MG63 (cell line): ENCODE measurements at regions not wholly inside any gene's neighbourhood (a gene's known extent, or its start where the extent isn't known, plus 50 kb on each side); places are given as distances from the start of the nearest gene placed in this dataset.

Experiments
- DNase-seq: peaks from one replicate; pipeline ENCODE4 v3.0.0-alpha.2; 2020
- H3K27me3 ChIP-seq: fragments of 250-450 bp; sonication (Bioruptor Pico); 2 replicates; pipeline ENCODE4 v1.5.1; 2020; ENCODE audit warnings: mild to moderate bottlenecking, moderate library complexity
- H3K36me3 ChIP-seq: fragments of 250-450 bp; sonication (Bioruptor Pico); 2 replicates; pipeline ENCODE4 v1.5.1; 2020; ENCODE audit warnings: mild to moderate bottlenecking, moderate library complexity
- H3K4me3 ChIP-seq: fragments of 250-450 bp; sonication (Bioruptor Pico); 2 replicates; pipeline ENCODE4 v1.5.1; 2020; ENCODE audit warnings: mild to moderate bottlenecking, moderate library complexity
- H3K9me3 ChIP-seq: fragments of 250-450 bp; sonication (Bioruptor Pico); 2 replicates; pipeline ENCODE4 v1.5.1; 2020; ENCODE audit warnings: mild to moderate bottlenecking, moderate library complexity

GRCh38 chr5:164593982-164594381 is 1088.6 kb downstream of the MAT2B start:
- Histone ChIP-seq H3K27me3 (no peaks in the 10 kb centered on the region), H3K9me3 (no peaks in the 10 kb centered on the region), H3K4me3 (no peak overlapping the region), H3K36me3 (no peaks in the 10 kb centered on the region)
- DNase-seq = no peak

GRCh38 chr5:164597293-164597900 is 1092.0 kb downstream of the MAT2B start:
- no peaks in the 10 kb centered on the region for H3K9me3 ChIP-seq
- no peak overlapping the region for H3K4me3 ChIP-seq
- DNase-seq = no peak
- no peaks in the 10 kb centered on the region for H3K27me3 ChIP-seq
- peaks cover 10% of the 10 kb centered on the region for H3K36me3 ChIP-seq

- Histone ChIP-seq H3K4me3 (no peak overlapping the region), H3K36me3 (peaks cover 10% of the 10 kb centered on the region), H3K27me3 (no peaks in the 10 kb centered on the region), H3K9me3 (no peaks in the 10 kb centered on the region)
- peak; percentile 44 for DNase-seq
These were observed 1094.9 kb downstream of the MAT2B start for GRCh38 chr5:164600274-164600673.

- no peaks in the 10 kb centered on the region for H3K9me3 ChIP-seq
- no peak for DNase-seq
These were observed 1095.6 kb downstream of the MAT2B start for GRCh38 chr5:164600929-164601535.

GRCh38 chr5:164608507-164608906 is 1103.1 kb downstream of the MAT2B start:
- no peaks in the 10 kb centered on the region for H3K9me3 ChIP-seq
- no peaks in the 10 kb centered on the region; the same call in 1 of the 2 replicates for H3K36me3 ChIP-seq
- H3K27me3 ChIP-seq = no peaks in the 10 kb centered on the region
- H3K4me3 ChIP-seq = no peak overlapping the region
- DNase-seq = no peak

More at GRCh38 chr5:164600929-164601535, 1095.6 kb downstream of the MAT2B start:
- Histone ChIP-seq H3K36me3 (peaks cover 10% of the 10 kb centered on the region), H3K27me3 (no peaks in the 10 kb centered on the region), H3K4me3 (no peak overlapping the region)

- Histone ChIP-seq H3K27me3 (no peaks in the 10 kb centered on the region), H3K36me3 (no peaks in the 10 kb centered on the region), H3K9me3 (no peaks in the 10 kb centered on the region), H3K4me3 (no peak overlapping the region)
- DNase-seq = no peak
These were observed 1105.0 kb downstream of the MAT2B start for GRCh38 chr5:164610374-164610773.

- DNase-seq = no peak
- H3K27me3 ChIP-seq = no peaks in the 10 kb centered on the region
- H3K9me3 ChIP-seq = no peaks in the 10 kb centered on the region
- no peaks in the 10 kb centered on the region for H3K36me3 ChIP-seq
- H3K4me3 ChIP-seq = no peak overlapping the region
These were observed 1109.3 kb downstream of the MAT2B start for GRCh38 chr5:164614707-164615106.

GRCh38 chr5:164617290-164617689 is 1111.9 kb downstream of the MAT2B start:
- no peaks in the 10 kb centered on the region for H3K36me3 ChIP-seq
- no peaks in the 10 kb centered on the region for H3K9me3 ChIP-seq
- H3K4me3 ChIP-seq = no peak overlapping the region
- no peak for DNase-seq
- H3K27me3 ChIP-seq = no peaks in the 10 kb centered on the region

- Histone ChIP-seq H3K9me3 (no peaks in the 10 kb centered on the region), H3K27me3 (no peaks in the 10 kb centered on the region), H3K36me3 (no peaks in the 10 kb centered on the region), H3K4me3 (no peak overlapping the region)
- no peak for DNase-seq
These were observed 1121.6 kb downstream of the MAT2B start for GRCh38 chr5:164627021-164627420.

- Histone ChIP-seq H3K27me3 (no peaks in the 10 kb centered on the region), H3K36me3 (peaks cover 9% of the 10 kb centered on the region), H3K9me3 (no peaks in the 10 kb centered on the region), H3K4me3 (no peak overlapping the region)
- no peak for DNase-seq
These were observed 1131.0 kb downstream of the MAT2B start for GRCh38 chr5:164636456-164636855.

GRCh38 chr5:164637931-164638521 is 1132.6 kb downstream of the MAT2B start:
- Histone ChIP-seq H3K4me3 (no peak overlapping the region), H3K27me3 (no peaks in the 10 kb centered on the region), H3K36me3 (peaks cover 9% of the 10 kb centered on the region), H3K9me3 (no peaks in the 10 kb centered on the region)
- no peak for DNase-seq

GRCh38 chr5:164649266-164649665 is 1143.8 kb downstream of the MAT2B start:
- H3K27me3 ChIP-seq = no peaks in the 10 kb centered on the region
- H3K4me3 ChIP-seq = no peak overlapping the region
- DNase-seq = no peak
- H3K36me3 ChIP-seq = peaks cover 3% of the 10 kb centered on the region; the same call in 1 of the 2 replicates
- no peaks in the 10 kb centered on the region for H3K9me3 ChIP-seq

GRCh38 chr5:164650427-164650826 is 1145.0 kb downstream of the MAT2B start:
- Histone ChIP-seq H3K4me3 (no peak overlapping the region), H3K36me3 (no peaks in the 10 kb centered on the region), H3K9me3 (no peaks in the 10 kb centered on the region), H3K27me3 (no peaks in the 10 kb centered on the region)
- DNase-seq = no peak

GRCh38 chr5:164651546-164652275 is 1146.3 kb downstream of the MAT2B start:
- H3K4me3 ChIP-seq = no peak overlapping the region
- no peaks in the 10 kb centered on the region for H3K27me3 ChIP-seq
- H3K9me3 ChIP-seq = no peaks in the 10 kb centered on the region
- H3K36me3 ChIP-seq = no peaks in the 10 kb centered on the region
- no peak for DNase-seq

GRCh38 chr5:164652276-164652660 is 1146.8 kb downstream of the MAT2B start:
- Histone ChIP-seq H3K9me3 (no peaks in the 10 kb centered on the region), H3K36me3 (no peaks in the 10 kb centered on the region), H3K4me3 (no peak overlapping the region), H3K27me3 (no peaks in the 10 kb centered on the region)
- no peak for DNase-seq

GRCh38 chr5:164663198-164663989 is 1158.0 kb downstream of the MAT2B start:
- no peaks in the 10 kb centered on the region for H3K9me3 ChIP-seq
- H3K27me3 ChIP-seq = no peaks in the 10 kb centered on the region
- H3K4me3 ChIP-seq = no peak overlapping the region
- no peak for DNase-seq
- H3K36me3 ChIP-seq = no peaks in the 10 kb centered on the region

- H3K9me3 ChIP-seq = no peaks in the 10 kb centered on the region
- no peak for DNase-seq
- H3K27me3 ChIP-seq = no peaks in the 10 kb centered on the region
- H3K4me3 ChIP-seq = no peak overlapping the region
- no peaks in the 10 kb centered on the region for H3K36me3 ChIP-seq
These were observed 1166.2 kb downstream of the MAT2B start for GRCh38 chr5:164671640-164672039.
